Osteoblast (primary cell): ENCODE measurements at regions not wholly inside any gene's neighbourhood (a gene's known extent, or its start where the extent isn't known, plus 50 kb on each side); places are given as distances from the start of the nearest gene placed in this dataset. TPM values are rescaled to one million over a fixed set of nuclear protein-coding genes. Genes with fewer than 3 reads are reported as not detected.
"Not testable (repeated sequence)": the region's sequence is repeated elsewhere in the genome, so short reads cannot be mapped to it uniquely, and the experiment has no call there.

ENCODE experiments used
- DNase-seq: peaks from one replicate; pipeline ENCODE4 v3.0.0; 2011; ENCODE audit warnings: low spot score, mixed read lengths; ENCODE audit not compliant: insufficient read length; ENCODE audit errors: missing footprints
- H2AFZ ChIP-seq: 2 replicates; pipeline ENCODE4 v1.6.0; 2011; ENCODE audit warnings: mild to moderate bottlenecking, low read length
- H3K27ac ChIP-seq: 2 replicates; pipeline ENCODE4 v1.5.1; 2011; ENCODE audit warnings: mild to moderate bottlenecking, low read depth, low read length, moderate library complexity
- H3K27me3 ChIP-seq: 2 replicates; pipeline ENCODE4 v1.6.0; 2012; ENCODE audit warnings: mild to moderate bottlenecking, control low read depth, inconsistent platforms, low read length, moderate library complexity; ENCODE audit not compliant: insufficient read depth
- H3K36me3 ChIP-seq: 2 replicates; pipeline ENCODE4 v1.5.1; 2011; ENCODE audit warnings: mild to moderate bottlenecking, low read length, control low read depth, moderate library complexity; ENCODE audit not compliant: insufficient read depth
- H3K4me1 ChIP-seq: 2 replicates; pipeline ENCODE4 v1.5.1; 2011; ENCODE audit warnings: mild to moderate bottlenecking, low read length, control low read depth, moderate library complexity; ENCODE audit not compliant: insufficient read depth
- H3K4me2 ChIP-seq: 2 replicates; pipeline ENCODE4 v1.6.0; 2011; ENCODE audit warnings: mild to moderate bottlenecking, low read length; ENCODE audit not compliant: insufficient read depth
- H3K4me3 ChIP-seq: fragments of 200-600 bp; sonication (generic); 3 replicates; pipeline ENCODE4 v1.5.1; 2012; ENCODE audit warnings: mild to moderate bottlenecking, low read length, inconsistent platforms; ENCODE audit not compliant: insufficient read depth
- H3K79me2 ChIP-seq: 2 replicates; pipeline ENCODE4 v1.6.0; 2012; ENCODE audit warnings: mild to moderate bottlenecking, low read length, control low read depth, inconsistent platforms; ENCODE audit not compliant: insufficient read depth
- H3K9me3 ChIP-seq: 2 replicates; pipeline ENCODE4 v1.5.1; 2011; ENCODE audit warnings: low read depth, low read length, control low read depth
- H4K20me1 ChIP-seq: 2 replicates; pipeline ENCODE4 v1.6.0; 2012; ENCODE audit warnings: mild to moderate bottlenecking, low read length, control low read depth; ENCODE audit not compliant: insufficient read depth
- small RNA-seq: library from RNA; depleted of rRNA; stranded (forward); fragments of <200 nt; gene quantifications from one replicate; pipeline ENCODE3, GENCODE V24; 2012

GRCh38 chr17:18574137-18574536, 70.1 kb downstream of the TBC1D28 start:
- H3K36me3 ChIP-seq, H3K27me3 ChIP-seq, H3K79me2 ChIP-seq, H2AFZ ChIP-seq, H3K4me2 ChIP-seq, H3K4me3 ChIP-seq, H3K27ac ChIP-seq, H3K4me1 ChIP-seq, DNase-seq, H4K20me1 ChIP-seq, H3K9me3 ChIP-seq: not testable (repeated sequence)

Small RNAs in the stretch of these regions (small RNA-seq; reads per million reads assigned to genes)
- gene AC107983.1: not detected
